H1 (cell line): ENCODE measurements at regions not wholly inside any gene's neighbourhood (a gene's known extent, or its start where the extent isn't known, plus 50 kb on each side); places are given as distances from the start of the nearest gene placed in this dataset.

Source experiments
- CTCF ChIA-PET: fragments of 300-600 bp; sonication (Branson Sonifier 250); formaldehyde crosslinking; loops from one replicate; lab custom pipeline; 2021; ENCODE audit not compliant: partially characterized antibody; lab: Charles Lee
- POLR2A ChIA-PET: fragments of 300-600 bp; sonication (Branson Sonifier 250); formaldehyde crosslinking; loops from one replicate; lab custom pipeline; 2021; ENCODE audit warnings: inconsistent platforms; ENCODE audit not compliant: partially characterized antibody; lab: Charles Lee
- DNase-seq, 2 experiments: peaks; one replicate each; pipeline versions ENCODE4 v3.0.0 to v3.0.0-alpha.2; 2010 to 2022; ENCODE audit warnings: low spot score in 2 of 2, low read depth in 1 of 2, mixed read lengths in 1 of 2
- FAIRE-seq: peaks from 2 replicates; lab custom pipeline; 2011; peaks lifted over from hg19 to GRCh38; lab: Jason Lieb, UNC
- H2AFZ ChIP-seq: 2 replicates; pipeline ENCODE4 v1.8.1; 2012; ENCODE audit warnings: low read length, inconsistent platforms
- H2AK5ac ChIP-seq: 2 replicates; pipeline ENCODE4 v1.6.1; 2013; ENCODE audit warnings: low read depth, low read length
- H2BK120ac ChIP-seq: replicated peaks from 2 replicates; pipeline ENCODE3; 2013; ENCODE audit warnings: low read depth, low read length, inconsistent platforms
- H2BK12ac ChIP-seq: 2 replicates; pipeline ENCODE4 v1.6.1; 2013; ENCODE audit warnings: low read depth, low read length
- H2BK15ac ChIP-seq: 2 replicates; pipeline ENCODE4 v1.6.1; 2013; ENCODE audit warnings: low read length
- H2BK20ac ChIP-seq: 2 replicates; pipeline ENCODE4 v1.6.1; 2013; ENCODE audit warnings: low read length
- H2BK5ac ChIP-seq: 2 replicates; pipeline ENCODE4 v1.6.1; 2013; ENCODE audit warnings: low read depth, low read length
- H3K14ac ChIP-seq: 2 replicates; pipeline ENCODE4 v1.6.1; 2013; ENCODE audit warnings: inconsistent platforms; ENCODE audit not compliant: insufficient read length
- H3K18ac ChIP-seq: 2 replicates; pipeline ENCODE4 v1.6.1; 2013; ENCODE audit warnings: low read length; ENCODE audit errors: extremely low read depth
- H3K23ac ChIP-seq: 2 replicates; pipeline ENCODE4 v1.6.1; 2013; ENCODE audit warnings: inconsistent platforms; ENCODE audit not compliant: insufficient read length
- H3K23me2 ChIP-seq: 2 replicates; pipeline ENCODE4 v1.6.1; 2013; ENCODE audit warnings: low read depth, low read length
- H3K27ac ChIP-seq: 2 replicates; pipeline ENCODE4 v1.6.1; 2011; ENCODE audit warnings: low read depth, low read length, inconsistent platforms
- H3K27me3 ChIP-seq, 4 experiments: replicated peaks in 1 of 4; 1 replicate in 1 of 4; 2 replicates in 3 of 4; pipeline versions ENCODE4 v1.6.1 to v1.8.1; 2011 to 2013; ENCODE audit warnings: low read length in 3 of 4, mild to moderate bottlenecking in 3 of 4, inconsistent platforms in 2 of 4, mixed read lengths in 2 of 4, moderate library complexity in 1 of 4; ENCODE audit not compliant: control insufficient read depth in 3 of 4, insufficient read depth in 3 of 4; ENCODE audit errors: extremely low read depth in 1 of 4
- H3K36me3 ChIP-seq, 4 experiments: 2 replicates each; pipeline versions ENCODE4 v1.6.1 to v1.8.1; 2011 to 2013; ENCODE audit warnings: mild to moderate bottlenecking in 4 of 4, low read length in 3 of 4, moderate library complexity in 2 of 4, control low read depth in 1 of 4, inconsistent platforms in 1 of 4; ENCODE audit not compliant: insufficient read depth in 4 of 4, control insufficient read depth in 2 of 4
- H3K4ac ChIP-seq: replicated peaks from 2 replicates; pipeline ENCODE3; 2013; ENCODE audit warnings: low read length, low read depth, mixed read lengths, inconsistent platforms; ENCODE audit not compliant: insufficient read length
- H3K4me1 ChIP-seq, 4 experiments: replicated peaks in 1 of 4; 1 replicate in 1 of 4; 2 replicates in 3 of 4; pipeline versions ENCODE4 v1.6.1 to v1.8.1; 2011 to 2013; ENCODE audit warnings: low read length in 3 of 4, inconsistent platforms in 2 of 4, mixed read lengths in 1 of 4; ENCODE audit not compliant: insufficient read depth in 4 of 4, control insufficient read depth in 3 of 4
- H3K4me2 ChIP-seq, 2 experiments: 2 replicates each; pipeline versions ENCODE4 v1.6.1 to v1.8.1; 2011 to 2013; ENCODE audit warnings: low read depth in 2 of 2, low read length in 2 of 2, control low read depth in 1 of 2, inconsistent platforms in 1 of 2, mild to moderate bottlenecking in 1 of 2; ENCODE audit not compliant: insufficient read depth in 1 of 2
- H3K4me3 ChIP-seq, 4 experiments: fragments of 200-600, 300-600 bp in 1 of 4; sonication (generic), shearing (Covaris generic), sonication (Bioruptor Twin) in 1 of 4; 2 replicates each; pipeline versions ENCODE4 v1.5.1 to v1.8.1; 2011 to 2016; ENCODE audit warnings: low read length in 4 of 4, low read depth in 3 of 4, control low read depth in 2 of 4, inconsistent platforms in 2 of 4, mild to moderate bottlenecking in 2 of 4, mixed read lengths in 1 of 4, moderate library complexity in 1 of 4; ENCODE audit not compliant: insufficient read depth in 2 of 4; ENCODE audit errors: extremely low read depth in 1 of 4
- H3K56ac ChIP-seq: replicated peaks from 2 replicates; pipeline ENCODE3; 2013; ENCODE audit warnings: low read depth, mild to moderate bottlenecking, mixed read lengths, low read length, inconsistent platforms; ENCODE audit not compliant: insufficient read length
- H3K79me1 ChIP-seq: 2 replicates; pipeline ENCODE4 v1.6.1; 2013; ENCODE audit warnings: low read depth, low read length, control low read depth
- H3K79me2 ChIP-seq, 2 experiments: 2 replicates each; pipeline versions ENCODE4 v1.6.1 to v1.8.1; 2012 to 2013; ENCODE audit warnings: low read length in 2 of 2, mild to moderate bottlenecking in 2 of 2, inconsistent platforms in 1 of 2; ENCODE audit not compliant: insufficient read depth in 2 of 2, control insufficient read depth in 1 of 2
- H3K9ac ChIP-seq, 4 experiments: replicated peaks in 1 of 4; 1 replicate in 1 of 4; 2 replicates in 3 of 4; pipeline versions ENCODE4 v1.6.1 to v1.8.1; 2011 to 2013; ENCODE audit warnings: low read depth in 3 of 4, low read length in 3 of 4, control low read depth in 2 of 4, mild to moderate bottlenecking in 2 of 4, moderate library complexity in 2 of 4, inconsistent platforms in 1 of 4; ENCODE audit errors: extremely low read depth in 1 of 4
- H3K9me3 ChIP-seq, 2 experiments: 2 replicates each; pipeline versions ENCODE4 v1.6.1 to v1.8.1; 2012 to 2013; ENCODE audit warnings: mild to moderate bottlenecking in 2 of 2, moderate library complexity in 2 of 2, control low read depth in 1 of 2, inconsistent platforms in 1 of 2, low read depth in 1 of 2, low read length in 1 of 2, mixed read lengths in 1 of 2; ENCODE audit not compliant: insufficient read depth in 2 of 2
- H4K20me1 ChIP-seq, 2 experiments: replicated peaks in 1 of 2; 2 replicates each; pipeline versions ENCODE3 to v1.8.1; 2011 to 2013; ENCODE audit warnings: inconsistent platforms in 2 of 2, low read length in 2 of 2, mild to moderate bottlenecking in 1 of 2; ENCODE audit not compliant: insufficient read depth in 2 of 2, control insufficient read depth in 1 of 2
- H4K5ac ChIP-seq: 2 replicates; pipeline ENCODE4 v1.6.1; 2013; ENCODE audit warnings: low read length, low read depth, mixed read lengths, inconsistent platforms; ENCODE audit not compliant: insufficient read length
- H4K8ac ChIP-seq: 2 replicates; pipeline ENCODE4 v1.8.0; 2013; ENCODE audit warnings: mild to moderate bottlenecking, moderate library complexity, low read length, inconsistent platforms; ENCODE audit not compliant: insufficient read depth; ENCODE audit errors: extremely low read depth
- H4K91ac ChIP-seq: replicated peaks from 2 replicates; pipeline ENCODE3; 2013; ENCODE audit warnings: low read length, mixed read lengths, inconsistent platforms; ENCODE audit not compliant: insufficient read length
- ATF2 ChIP-seq: IDR thresholded peaks from 2 replicates; pipeline ENCODE4 v1.6.1; 2012; ENCODE audit warnings: low read length, inconsistent platforms
- BRCA1 ChIP-seq: IDR thresholded peaks from 2 replicates; pipeline ENCODE4 v1.6.1; 2012; ENCODE audit warnings: low read depth, low read length, improper control_type of control experiment
- EGR1 ChIP-seq: IDR thresholded peaks from 2 replicates; pipeline ENCODE4 v1.6.1; 2011; ENCODE audit warnings: low read depth, low read length, borderline replicate concordance
- GABPA ChIP-seq: IDR thresholded peaks from 2 replicates; pipeline ENCODE4 v1.6.1; 2011; ENCODE audit warnings: mild to moderate bottlenecking, low read length, moderate library complexity, borderline replicate concordance; ENCODE audit not compliant: insufficient read depth
- HDAC2 ChIP-seq, 2 experiments: fragments of 300-600 bp in 1 of 2; sonication (generic) in 1 of 2; IDR thresholded peaks; 2 replicates each; pipeline ENCODE4 v1.6.1; 2011 to 2012; ENCODE audit warnings: low read depth in 2 of 2, low read length in 2 of 2, mild to moderate bottlenecking in 2 of 2, moderate library complexity in 2 of 2, borderline replicate concordance in 1 of 2, inconsistent platforms in 1 of 2
- KDM1A ChIP-seq: fragments of 200-600, 300-600 bp; sonication (generic); IDR thresholded peaks from 2 replicates; pipeline ENCODE4 v1.7.1; 2016; ENCODE audit warnings: mild to moderate bottlenecking, low read length, borderline replicate concordance
- KDM4A ChIP-seq: IDR thresholded peaks from one replicate; pipeline ENCODE4 v1.7.1; 2012; ENCODE audit warnings: low read depth, mild to moderate bottlenecking, moderate library complexity, low read length, inconsistent platforms; ENCODE audit not compliant: severe bottlenecking
- RXRA ChIP-seq: IDR thresholded peaks from 2 replicates; pipeline ENCODE4 v1.6.1; 2011; ENCODE audit warnings: low read depth, mild to moderate bottlenecking, low read length, moderate library complexity; ENCODE audit not compliant: insufficient read depth
- SAP30 ChIP-seq: fragments of 300-600 bp; sonication (generic); IDR thresholded peaks from 2 replicates; pipeline ENCODE4 v1.7.1; 2012; ENCODE audit warnings: low read length, moderate library complexity, mild to moderate bottlenecking, inconsistent platforms; ENCODE audit not compliant: insufficient read depth, insufficient replicate concordance
- SUZ12 ChIP-seq: fragments of 200-600 bp; sonication (generic); IDR thresholded peaks from 2 replicates; pipeline ENCODE4 v1.6.1; 2012; ENCODE audit warnings: mild to moderate bottlenecking, inconsistent platforms, low read length, moderate library complexity, mixed read lengths
- TEAD4 ChIP-seq: IDR thresholded peaks from 2 replicates; pipeline ENCODE4 v1.6.1; 2012; ENCODE audit warnings: low read depth, low read length, inconsistent platforms, mixed read lengths

GRCh38 chr16:76756423-76756822 is 434.6 kb upstream of the MON1B start (continued):
- TF ChIP-seq TEAD4: no peak
- TF ChIP-seq, all 59 proteins: peak for 0

- Histone ChIP-seq H4K5ac (no peak overlapping the region), H4K91ac (no peak overlapping the region), H3K27ac (no peak overlapping the region), H2BK20ac (no peak overlapping the region), H3K56ac (no peak overlapping the region), H3K18ac (no peak overlapping the region), H2BK120ac (no peak overlapping the region), H2BK12ac (no peak overlapping the region), H3K4ac (no peak overlapping the region), H3K4me1 (no peaks in the 10 kb centered on the region), H3K23ac (no peak overlapping the region), H3K79me1 (no peaks in the 10 kb centered on the region), H2BK5ac (no peak overlapping the region), H3K79me2 (no peaks in the 10 kb centered on the region), H3K27me3 (peaks cover 0 to 1% (median 0%) of the 10 kb centered on the region in 4 experiments; a peak in 1 of 7 replicates), H3K14ac (no peak overlapping the region), H3K9me3 (no peaks in the 10 kb centered on the region), H3K36me3 (no peaks in the 10 kb centered on the region), H2AFZ (no peak overlapping the region), H4K20me1 (no peaks in the 10 kb centered on the region), H2BK15ac (no peak overlapping the region), H3K4me3 (no peak overlapping the region), H3K23me2 (no peaks in the 10 kb centered on the region), H3K4me2 (no peak overlapping the region), H4K8ac (no peak overlapping the region), H2AK5ac (no peak overlapping the region), H3K9ac (no peak overlapping the region)
- ChIA-PET CTCF (no interaction called here), POLR2A (no interaction called here)
- DNase-seq (no peak), FAIRE-seq (no peak)
- TF ChIP-seq HDAC2 (IDR thresholded peaks at IDR 0.05; ENCODE audit: borderline replicate concordance in 1 of 2, low read depth in 2 of 2, low read length in 2 of 2): no peak
- TF ChIP-seq SAP30: no peak
- no peak for TF ChIP-seq ATF2
- no peak for TF ChIP-seq BRCA1
- TF ChIP-seq SUZ12: no peak
- no peak for TF ChIP-seq KDM4A
- TF ChIP-seq GABPA: no peak
- TF ChIP-seq EGR1: no peak
- TF ChIP-seq TEAD4: no peak
- no peak for TF ChIP-seq KDM1A
- no peak for TF ChIP-seq RXRA
Observed at GRCh38 chr16:76756951-76757350, 434.0 kb upstream of the MON1B start.
